Gastrocnemius medialis (tissue), 4 donors: ENCODE measurements at regions not wholly inside any gene's neighbourhood (a gene's known extent, or its start where the extent isn't known, plus 50 kb on each side); places are given as distances from the start of the nearest gene placed in this dataset.

Experiments used
- POLR2A ChIP-seq, 2 donors: fragments of 450-650 bp; IDR thresholded peaks; one replicate each; pipeline ENCODE4 v1.6.1; 2017; ENCODE audit warnings: antibody characterized with exemption in 2 of 2, mild to moderate bottlenecking in 2 of 2, moderate library complexity in 2 of 2
- TF ChIP-seq, protein P1 (sequence below), 5 experiments: fragments of 450-650 bp in 3 of 5; fragments of 200-600 bp in 2 of 5; sonication (generic) in 2 of 5; IDR thresholded peaks in 4 of 5; conservative IDR thresholded peaks in 1 of 5; 1 replicate in 4 of 5; 2 replicates in 1 of 5; pipeline ENCODE4 v1.5.1; 2016 to 2019; ENCODE audit warnings: antibody characterized with exemption in 5 of 5, mild to moderate bottlenecking in 3 of 5, moderate library complexity in 3 of 5

DNA sequence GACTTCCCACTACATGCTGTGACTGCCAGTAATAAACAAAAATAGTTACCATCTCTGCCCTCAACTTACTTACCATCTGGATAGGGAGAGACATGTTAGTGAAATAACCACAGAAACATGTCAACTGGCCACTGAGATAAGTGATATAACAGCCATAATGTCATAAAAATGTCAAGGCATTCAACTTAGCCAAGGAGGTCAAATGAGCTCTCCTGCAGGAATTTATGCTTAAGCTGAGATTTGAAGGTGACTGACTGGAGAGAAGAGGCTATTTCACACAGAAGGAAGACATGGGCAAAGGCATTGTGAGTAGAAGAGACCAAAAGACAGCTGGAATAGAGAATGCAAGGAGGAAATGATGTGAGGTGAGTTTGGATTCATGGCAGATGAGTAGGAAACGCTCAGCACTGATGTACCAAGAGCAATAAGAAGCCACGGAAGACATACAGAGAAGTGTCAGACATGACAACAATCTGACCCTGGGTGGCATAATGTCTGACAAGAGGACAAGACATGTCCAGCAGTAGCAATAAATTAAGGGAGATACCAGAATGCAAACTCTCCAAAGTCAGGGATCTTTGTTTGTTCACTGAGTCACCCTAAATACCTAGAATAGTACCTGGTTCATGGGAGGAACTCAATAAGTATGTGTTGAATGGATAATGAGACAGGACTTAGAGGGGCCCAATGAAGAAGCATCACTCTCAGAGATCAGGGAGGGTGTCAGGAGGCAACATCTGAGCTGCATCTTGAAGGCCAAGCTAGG, 318.8 kb downstream of the ACTL7B start:
- TF ChIP-seq, protein P1, sequence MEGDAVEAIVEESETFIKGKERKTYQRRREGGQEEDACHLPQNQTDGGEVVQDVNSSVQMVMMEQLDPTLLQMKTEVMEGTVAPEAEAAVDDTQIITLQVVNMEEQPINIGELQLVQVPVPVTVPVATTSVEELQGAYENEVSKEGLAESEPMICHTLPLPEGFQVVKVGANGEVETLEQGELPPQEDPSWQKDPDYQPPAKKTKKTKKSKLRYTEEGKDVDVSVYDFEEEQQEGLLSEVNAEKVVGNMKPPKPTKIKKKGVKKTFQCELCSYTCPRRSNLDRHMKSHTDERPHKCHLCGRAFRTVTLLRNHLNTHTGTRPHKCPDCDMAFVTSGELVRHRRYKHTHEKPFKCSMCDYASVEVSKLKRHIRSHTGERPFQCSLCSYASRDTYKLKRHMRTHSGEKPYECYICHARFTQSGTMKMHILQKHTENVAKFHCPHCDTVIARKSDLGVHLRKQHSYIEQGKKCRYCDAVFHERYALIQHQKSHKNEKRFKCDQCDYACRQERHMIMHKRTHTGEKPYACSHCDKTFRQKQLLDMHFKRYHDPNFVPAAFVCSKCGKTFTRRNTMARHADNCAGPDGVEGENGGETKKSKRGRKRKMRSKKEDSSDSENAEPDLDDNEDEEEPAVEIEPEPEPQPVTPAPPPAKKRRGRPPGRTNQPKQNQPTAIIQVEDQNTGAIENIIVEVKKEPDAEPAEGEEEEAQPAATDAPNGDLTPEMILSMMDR (IDR thresholded peaks at IDR 0.05 in 4 of 5, conservative IDR thresholded peaks at IDR 0.05 in 1 of 5), result no peak
- TF ChIP-seq POLR2A (IDR thresholded peaks at IDR 0.05), result no peak
